ENCODE measurements at regions not wholly inside any gene's neighbourhood (a gene's known extent, or its start where the extent isn't known, plus 50 kb on each side); places are given as distances from the start of the nearest gene placed in this dataset.
A peak's percentile ranks its signal among the peaks of the same experiment; 100 is the strongest.

DNA sequence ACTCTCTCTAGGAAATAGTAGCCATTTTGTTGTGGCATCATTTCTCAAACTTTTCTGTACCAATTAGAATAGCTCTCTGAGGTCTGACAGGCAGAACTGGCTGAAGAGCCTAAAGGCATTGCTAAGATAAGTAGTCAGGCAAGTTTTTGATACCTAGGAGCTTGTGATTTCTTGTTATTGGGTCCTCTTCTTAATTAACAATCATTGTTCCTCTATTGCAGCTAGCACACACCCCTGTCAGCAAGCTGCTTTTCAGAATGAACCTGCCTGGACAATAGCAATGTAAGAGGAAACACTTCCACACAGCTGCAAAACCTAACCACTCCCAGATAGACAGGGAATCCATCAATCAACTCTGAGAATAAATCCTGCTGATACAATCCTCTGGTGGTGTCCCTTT is 403.9 kb upstream of the TBL1XR1 start:
- Histone ChIP-seq H3K27ac (ENCODE audit: low read depth, low read length) (no peak overlapping the region), H4K8ac (ENCODE audit: low read depth, low read length) (no peak overlapping the region), H3K23ac (ENCODE audit: low read length) (no peak overlapping the region), H4K91ac (ENCODE audit: low read depth, low read length) (no peak overlapping the region), H3K4ac (ENCODE audit: low read depth, low read length) (no peak overlapping the region), H2BK12ac (ENCODE audit: low read length) (no peak overlapping the region), H2BK120ac (ENCODE audit: insufficient read depth, low read length, poor library complexity) (no peak overlapping the region), H3K4me2 (ENCODE audit: low read length) (no peak overlapping the region), H3K9me3 (ENCODE audit: insufficient read depth, low read depth, low read length) (no peaks in the 10 kb centered on the region), H4K12ac (ENCODE audit: low read depth, low read length) (no peak overlapping the region), H3K27me3 (ENCODE audit: insufficient read depth, low read length) (no peaks in the 10 kb centered on the region), H2AK5ac (ENCODE audit: low read length) (no peak overlapping the region), H3K79me1 (ENCODE audit: low read length) (peaks cover 18% of the 10 kb centered on the region), H3K4me3 (ENCODE audit: low read depth, low read length) (no peak overlapping the region), H3K14ac (ENCODE audit: low read length) (no peak overlapping the region), H3K9ac (ENCODE audit: low read length) (no peak overlapping the region), H2AFZ (ENCODE audit: insufficient read depth, low read length, poor library complexity) (no peak overlapping the region), H3K36me3 (ENCODE audit: control insufficient read depth in 1 of 2, insufficient read depth in 2 of 2, low read length in 2 of 2) (no peaks in the 10 kb centered on the region), H3K79me2 (ENCODE audit: control insufficient read depth, insufficient read depth, low read length, poor library complexity) (no peaks in the 10 kb centered on the region), H3K18ac (ENCODE audit: low read length) (no peak overlapping the region), H3K4me1 (ENCODE audit: control insufficient read depth in 1 of 2, insufficient read depth in 2 of 2, low read length in 2 of 2) (peaks cover 14 to 27% of the 10 kb centered on the region in 2 experiments), H2BK5ac (ENCODE audit: low read depth, low read length, poor library complexity) (no peak overlapping the region)
- DNase-seq = peak in 1 of 2 donors; percentile 8

- Histone ChIP-seq H3K4me1 (ENCODE audit: control insufficient read depth in 1 of 2, insufficient read depth in 2 of 2, low read length in 2 of 2) (peaks cover 12 to 19% of the 10 kb centered on the region in 2 experiments), H3K79me2 (ENCODE audit: control insufficient read depth, insufficient read depth, low read length, poor library complexity) (no peaks in the 10 kb centered on the region), H3K23ac (ENCODE audit: low read length) (no peak overlapping the region), H3K36me3 (ENCODE audit: control insufficient read depth in 1 of 2, insufficient read depth in 2 of 2, low read length in 2 of 2) (no peaks in the 10 kb centered on the region), H4K91ac (ENCODE audit: low read depth, low read length) (no peak overlapping the region), H3K9me3 (ENCODE audit: insufficient read depth, low read depth, low read length) (no peaks in the 10 kb centered on the region), H4K8ac (ENCODE audit: low read depth, low read length) (no peak overlapping the region), H3K79me1 (ENCODE audit: low read length) (peaks cover 13% of the 10 kb centered on the region), H3K4me2 (ENCODE audit: low read length) (no peak overlapping the region), H3K4me3 (ENCODE audit: low read depth, low read length) (no peak overlapping the region), H3K27me3 (ENCODE audit: insufficient read depth, low read length) (no peaks in the 10 kb centered on the region), H3K27ac (ENCODE audit: low read depth, low read length) (peak overlapping the region; percentile 31), H3K14ac (ENCODE audit: low read length) (no peak overlapping the region), H2BK120ac (ENCODE audit: insufficient read depth, low read length, poor library complexity) (peak overlapping the region; percentile 25), H3K9ac (ENCODE audit: low read length) (no peak overlapping the region), H2BK12ac (ENCODE audit: low read length) (no peak overlapping the region), H3K4ac (ENCODE audit: low read depth, low read length) (no peak overlapping the region), H4K12ac (ENCODE audit: low read depth, low read length) (no peak overlapping the region), H2AK5ac (ENCODE audit: low read length) (no peak overlapping the region), H2AFZ (ENCODE audit: insufficient read depth, low read length, poor library complexity) (no peak overlapping the region), H3K18ac (ENCODE audit: low read length) (no peak overlapping the region), H2BK5ac (ENCODE audit: low read depth, low read length, poor library complexity) (no peak overlapping the region)
- no CpG with 5 or more reads among the region's 2 CpGs for WGBS (ENCODE audit: extremely low coverage, insufficient coverage, insufficient read length)
- DNase-seq = peak in 1 of 2 donors; percentile 58
These were observed 405.4 kb upstream of the TBL1XR1 start for GRCh38 chr3:177602601-177603147.

- no peaks in the 10 kb centered on the region for H3K79me2 ChIP-seq (ENCODE audit: control insufficient read depth, insufficient read depth, low read length, poor library complexity)
- no peak overlapping the region for H4K91ac ChIP-seq (ENCODE audit: low read depth, low read length)
- no peak overlapping the region for H3K9ac ChIP-seq (ENCODE audit: low read length)
- peak overlapping the region; percentile 25 for H2BK120ac ChIP-seq (ENCODE audit: insufficient read depth, low read length, poor library complexity)
- no peak overlapping the region for H4K12ac ChIP-seq (ENCODE audit: low read depth, low read length)
- peaks cover 12 to 18% of the 10 kb centered on the region in 2 experiments for H3K4me1 ChIP-seq (ENCODE audit: control insufficient read depth in 1 of 2, insufficient read depth in 2 of 2, low read length in 2 of 2)
- no peak overlapping the region for H3K4me2 ChIP-seq (ENCODE audit: low read length)
- peaks cover 13% of the 10 kb centered on the region for H3K79me1 ChIP-seq (ENCODE audit: low read length)
- no peak overlapping the region for H3K4ac ChIP-seq (ENCODE audit: low read depth, low read length)
- no peak overlapping the region for H2BK12ac ChIP-seq (ENCODE audit: low read length)
- no peak for DNase-seq
- H2BK5ac ChIP-seq (ENCODE audit: low read depth, low read length, poor library complexity) = peak overlapping the region; percentile 72
- no peak overlapping the region for H3K14ac ChIP-seq (ENCODE audit: low read length)
- H4K8ac ChIP-seq (ENCODE audit: low read depth, low read length) = no peak overlapping the region
- no peak overlapping the region for H3K23ac ChIP-seq (ENCODE audit: low read length)
- H2AFZ ChIP-seq (ENCODE audit: insufficient read depth, low read length, poor library complexity) = no peak overlapping the region
- no peak overlapping the region for H3K18ac ChIP-seq (ENCODE audit: low read length)
- WGBS (ENCODE audit: extremely low coverage, insufficient coverage, insufficient read length) = no CpG with 5 or more reads among the region's 2 CpGs
- H3K27ac ChIP-seq (ENCODE audit: low read depth, low read length) = peak overlapping the region; percentile 31
- H3K36me3 ChIP-seq (ENCODE audit: control insufficient read depth in 1 of 2, insufficient read depth in 2 of 2, low read length in 2 of 2) = no peaks in the 10 kb centered on the region
- H3K27me3 ChIP-seq (ENCODE audit: insufficient read depth, low read length) = no peaks in the 10 kb centered on the region
- H3K9me3 ChIP-seq (ENCODE audit: insufficient read depth, low read depth, low read length) = no peaks in the 10 kb centered on the region
- no peak overlapping the region for H3K4me3 ChIP-seq (ENCODE audit: low read depth, low read length)
- H2AK5ac ChIP-seq (ENCODE audit: low read length) = no peak overlapping the region
These were observed 405.9 kb upstream of the TBL1XR1 start for GRCh38 chr3:177603148-177603603.

GRCh38 chr3:177604181-177604580 is 406.9 kb upstream of the TBL1XR1 start:
- H2BK5ac ChIP-seq (ENCODE audit: low read depth, low read length, poor library complexity) = peak overlapping the region; percentile 70
- no CpG with 5 or more reads among the region's 7 CpGs for WGBS (ENCODE audit: extremely low coverage, insufficient coverage, insufficient read length)
- no peak overlapping the region for H3K4me3 ChIP-seq (ENCODE audit: low read depth, low read length)
- peak overlapping the region; percentile 60 for H4K8ac ChIP-seq (ENCODE audit: low read depth, low read length)
- peak overlapping the region; percentile 77 for H2BK12ac ChIP-seq (ENCODE audit: low read length)
- no peak overlapping the region for H4K12ac ChIP-seq (ENCODE audit: low read depth, low read length)
- H3K14ac ChIP-seq (ENCODE audit: low read length) = peak overlapping the region; percentile 70
- no peaks in the 10 kb centered on the region for H3K79me2 ChIP-seq (ENCODE audit: control insufficient read depth, insufficient read depth, low read length, poor library complexity)
- no peaks in the 10 kb centered on the region for H3K36me3 ChIP-seq (ENCODE audit: control insufficient read depth in 1 of 2, insufficient read depth in 2 of 2, low read length in 2 of 2)
- no peak overlapping the region for H3K4ac ChIP-seq (ENCODE audit: low read depth, low read length)
- no peak overlapping the region for H2AK5ac ChIP-seq (ENCODE audit: low read length)
- no peak overlapping the region for H3K23ac ChIP-seq (ENCODE audit: low read length)
- peak overlapping the region; percentile 82 for H4K91ac ChIP-seq (ENCODE audit: low read depth, low read length)
- H3K27ac ChIP-seq (ENCODE audit: low read depth, low read length) = no peak overlapping the region
- H2BK120ac ChIP-seq (ENCODE audit: insufficient read depth, low read length, poor library complexity) = peak overlapping the region; percentile 47
- H3K4me2 ChIP-seq (ENCODE audit: low read length) = no peak overlapping the region
- DNase-seq = peak in 1 of 2 donors; percentile 50
- H3K27me3 ChIP-seq (ENCODE audit: insufficient read depth, low read length) = no peaks in the 10 kb centered on the region
- peaks cover 7% of the 10 kb centered on the region for H3K79me1 ChIP-seq (ENCODE audit: low read length)
- H3K9me3 ChIP-seq (ENCODE audit: insufficient read depth, low read depth, low read length) = no peaks in the 10 kb centered on the region
- H2AFZ ChIP-seq (ENCODE audit: insufficient read depth, low read length, poor library complexity) = no peak overlapping the region
- peaks cover 7 to 12% of the 10 kb centered on the region in 2 experiments for H3K4me1 ChIP-seq (ENCODE audit: control insufficient read depth in 1 of 2, insufficient read depth in 2 of 2, low read length in 2 of 2)
- no peak overlapping the region for H3K9ac ChIP-seq (ENCODE audit: low read length)
- H3K18ac ChIP-seq (ENCODE audit: low read length) = peak overlapping the region; percentile 21

Measured in trophoblast cell (in vitro differentiated cells and primary cell).